ENCODE measurements at regions not wholly inside any gene's neighbourhood (a gene's known extent, or its start where the extent isn't known, plus 50 kb on each side); places are given as distances from the start of the nearest gene placed in this dataset.

GRCh38 chr3:96169111-96169766 is 645.2 kb upstream of the EPHA6 start:
- CTCF ChIA-PET = no interaction called here
- H3K36me3 Mint-ChIP-seq = no peaks in the 10 kb centered on the region
- no peaks in the 10 kb centered on the region for H3K4me1 Mint-ChIP-seq
- no peak for DNase-seq
- H3K27me3 Mint-ChIP-seq = no peaks in the 10 kb centered on the region
- H3K27ac Mint-ChIP-seq = no peak overlapping the region
- no peak overlapping the region for H3K4me3 Mint-ChIP-seq
- H3K9me3 Mint-ChIP-seq = peaks cover 3% of the 10 kb centered on the region

GRCh38 chr3:96172917-96173316 is 641.5 kb upstream of the EPHA6 start:
- no peak for DNase-seq
- CTCF ChIA-PET = no interaction called here

GRCh38 chr3:96175500-96175899 is 638.9 kb upstream of the EPHA6 start:
- CTCF ChIA-PET = no interaction called here
- H3K27ac Mint-ChIP-seq = no peak overlapping the region
- H3K36me3 Mint-ChIP-seq = no peaks in the 10 kb centered on the region
- no peaks in the 10 kb centered on the region for H3K27me3 Mint-ChIP-seq
- H3K9me3 Mint-ChIP-seq = peaks cover 5% of the 10 kb centered on the region
- H3K4me1 Mint-ChIP-seq = no peaks in the 10 kb centered on the region
- no peak overlapping the region for H3K4me3 Mint-ChIP-seq
- DNase-seq = no peak

More at GRCh38 chr3:96172917-96173316, 641.5 kb upstream of the EPHA6 start:
- Mint-ChIP-seq H3K4me1 (no peaks in the 10 kb centered on the region), H3K4me3 (no peak overlapping the region), H3K27ac (no peak overlapping the region), H3K9me3 (peaks cover 9% of the 10 kb centered on the region), H3K36me3 (no peaks in the 10 kb centered on the region), H3K27me3 (no peaks in the 10 kb centered on the region)

GRCh38 chr3:96182756-96183155 is 631.6 kb upstream of the EPHA6 start:
- Mint-ChIP-seq H3K27me3 (no peaks in the 10 kb centered on the region), H3K4me3 (no peak overlapping the region), H3K27ac (no peak overlapping the region), H3K4me1 (no peaks in the 10 kb centered on the region), H3K9me3 (peaks cover 2% of the 10 kb centered on the region), H3K36me3 (no peaks in the 10 kb centered on the region)
- CTCF ChIA-PET = no interaction called here
- DNase-seq = no peak

- no peak for DNase-seq
- CTCF ChIA-PET = no interaction called here
- Mint-ChIP-seq H3K27ac (no peak overlapping the region), H3K36me3 (no peaks in the 10 kb centered on the region), H3K4me3 (no peak overlapping the region), H3K9me3 (peaks cover 2% of the 10 kb centered on the region), H3K27me3 (no peaks in the 10 kb centered on the region), H3K4me1 (no peaks in the 10 kb centered on the region)
These were observed 630.5 kb upstream of the EPHA6 start for GRCh38 chr3:96183871-96184270.

- CTCF ChIA-PET = no interaction called here
- H3K27me3 Mint-ChIP-seq = no peaks in the 10 kb centered on the region
- H3K36me3 Mint-ChIP-seq = no peaks in the 10 kb centered on the region
- H3K4me1 Mint-ChIP-seq = no peaks in the 10 kb centered on the region
- peaks cover 1% of the 10 kb centered on the region for H3K9me3 Mint-ChIP-seq
- H3K4me3 Mint-ChIP-seq = no peak overlapping the region
- DNase-seq = no peak
- no peak overlapping the region for H3K27ac Mint-ChIP-seq
These were observed 624.3 kb upstream of the EPHA6 start for GRCh38 chr3:96190024-96190616.

GRCh38 chr3:96192966-96193550 is 621.3 kb upstream of the EPHA6 start:
- DNase-seq = no peak
- Mint-ChIP-seq H3K36me3 (no peaks in the 10 kb centered on the region), H3K9me3 (peaks cover 1% of the 10 kb centered on the region), H3K27ac (no peak overlapping the region), H3K4me1 (no peaks in the 10 kb centered on the region), H3K27me3 (no peaks in the 10 kb centered on the region), H3K4me3 (no peak overlapping the region)
- CTCF ChIA-PET = no interaction called here

GRCh38 chr3:96200897-96201296 is 613.5 kb upstream of the EPHA6 start:
- no peak for DNase-seq
- Mint-ChIP-seq H3K27ac (no peak overlapping the region), H3K27me3 (no peaks in the 10 kb centered on the region), H3K4me3 (no peak overlapping the region), H3K4me1 (no peaks in the 10 kb centered on the region), H3K36me3 (no peaks in the 10 kb centered on the region), H3K9me3 (peaks cover 3% of the 10 kb centered on the region)
- CTCF ChIA-PET = no interaction called here

- Mint-ChIP-seq H3K27ac (no peak overlapping the region), H3K4me3 (no peak overlapping the region), H3K9me3 (peaks cover 3% of the 10 kb centered on the region), H3K4me1 (no peaks in the 10 kb centered on the region), H3K27me3 (no peaks in the 10 kb centered on the region), H3K36me3 (no peaks in the 10 kb centered on the region)
- CTCF ChIA-PET = no interaction called here
- no peak for DNase-seq
These were observed 612.9 kb upstream of the EPHA6 start for GRCh38 chr3:96201463-96201862.

- CTCF ChIA-PET = no interaction called here
- Mint-ChIP-seq H3K9me3 (peaks cover 3% of the 10 kb centered on the region), H3K4me1 (no peaks in the 10 kb centered on the region), H3K27me3 (no peaks in the 10 kb centered on the region), H3K36me3 (no peaks in the 10 kb centered on the region), H3K27ac (no peak overlapping the region), H3K4me3 (no peak overlapping the region)
- no peak for DNase-seq
These were observed 612.2 kb upstream of the EPHA6 start for GRCh38 chr3:96202181-96202580.

GRCh38 chr3:96209699-96210098 is 604.7 kb upstream of the EPHA6 start:
- CTCF ChIA-PET = no interaction called here
- peaks cover 6% of the 10 kb centered on the region for H3K9me3 Mint-ChIP-seq

GRCh38 chr3:96213393-96213792 is 601.0 kb upstream of the EPHA6 start:
- CTCF ChIA-PET = no interaction called here
- Mint-ChIP-seq H3K4me3 (no peak overlapping the region), H3K9me3 (peaks cover 16% of the 10 kb centered on the region), H3K27ac (no peak overlapping the region), H3K36me3 (no peaks in the 10 kb centered on the region), H3K27me3 (no peaks in the 10 kb centered on the region), H3K4me1 (no peaks in the 10 kb centered on the region)
- no peak for DNase-seq

More at GRCh38 chr3:96209699-96210098, 604.7 kb upstream of the EPHA6 start:
- DNase-seq = no peak
- Mint-ChIP-seq H3K4me3 (no peak overlapping the region), H3K36me3 (no peaks in the 10 kb centered on the region), H3K27me3 (no peaks in the 10 kb centered on the region), H3K4me1 (no peaks in the 10 kb centered on the region), H3K27ac (no peak overlapping the region)

GRCh38 chr3:96214941-96215340 is 599.5 kb upstream of the EPHA6 start:
- Mint-ChIP-seq H3K4me1 (no peaks in the 10 kb centered on the region), H3K36me3 (no peaks in the 10 kb centered on the region), H3K9me3 (peaks cover 11% of the 10 kb centered on the region), H3K4me3 (no peak overlapping the region), H3K27me3 (no peaks in the 10 kb centered on the region), H3K27ac (no peak overlapping the region)
- DNase-seq = no peak
- CTCF ChIA-PET = no interaction called here

GRCh38 chr3:96225494-96225893 is 588.9 kb upstream of the EPHA6 start:
- no peaks in the 10 kb centered on the region for H3K4me1 Mint-ChIP-seq
- no peak overlapping the region for H3K27ac Mint-ChIP-seq
- CTCF ChIA-PET = no interaction called here
- H3K9me3 Mint-ChIP-seq = no peaks in the 10 kb centered on the region
- H3K4me3 Mint-ChIP-seq = no peak overlapping the region
- H3K36me3 Mint-ChIP-seq = no peaks in the 10 kb centered on the region
- H3K27me3 Mint-ChIP-seq = no peaks in the 10 kb centered on the region
- no peak for DNase-seq

GRCh38 chr3:96233679-96234078 is 580.7 kb upstream of the EPHA6 start:
- no peaks in the 10 kb centered on the region for H3K36me3 Mint-ChIP-seq
- no peak overlapping the region for H3K27ac Mint-ChIP-seq

More at GRCh38 chr3:96233679-96234078, 580.7 kb upstream of the EPHA6 start:
- Mint-ChIP-seq H3K9me3 (peaks cover 5% of the 10 kb centered on the region), H3K4me3 (no peak overlapping the region), H3K4me1 (no peaks in the 10 kb centered on the region), H3K27me3 (no peaks in the 10 kb centered on the region)
- no peak for DNase-seq
- CTCF ChIA-PET = no interaction called here

Measured in activated naive CD4-positive, alpha-beta T cell treated with anti-CD3 and anti-CD28 coated beads, Interleukin-2, amount 10 ng/mL, durations not matched to agents 7 days and 5 days (primary cell).